ENCODE measurements at regions not wholly inside any gene's neighbourhood (a gene's known extent, or its start where the extent isn't known, plus 50 kb on each side); places are given as distances from the start of the nearest gene placed in this dataset.

GRCh38 chr11:11173316-11174025 is 179.6 kb downstream of the CSNK2A3 start:
- DNase-seq = no peak

- no peak for DNase-seq
Observed at GRCh38 chr11:11171854-11172253, 181.2 kb downstream of the CSNK2A3 start.

DNA sequence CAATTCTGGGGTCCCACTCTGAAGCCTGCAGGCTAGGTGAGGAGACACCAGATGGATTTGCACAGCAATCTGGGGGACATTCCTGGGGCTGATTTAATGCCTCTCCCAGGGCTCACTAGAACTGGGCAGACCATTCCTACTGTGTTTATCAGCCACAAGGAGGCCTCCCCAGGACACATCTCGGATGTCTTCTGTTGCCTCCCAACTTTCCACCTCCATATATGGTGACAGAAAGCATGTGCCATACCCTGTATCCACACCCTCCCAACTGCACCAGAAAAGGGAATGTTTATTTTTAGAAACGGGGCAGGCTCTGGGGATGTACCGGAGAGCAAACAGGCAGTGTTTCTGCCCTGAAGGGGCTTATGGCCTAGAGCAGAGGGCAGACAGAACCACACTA is 181.8 kb downstream of the CSNK2A3 start:
- DNase-seq = no peak

- DNase-seq = no peak
Observed at GRCh38 chr11:11170352-11171084, 182.5 kb downstream of the CSNK2A3 start.

- no peak for DNase-seq
Observed at GRCh38 chr11:11169715-11170351, 183.2 kb downstream of the CSNK2A3 start.

- DNase-seq = peak in 1 of 14 donors; percentile 28
Observed at GRCh38 chr11:11167806-11168205, 185.2 kb downstream of the CSNK2A3 start.

DNA sequence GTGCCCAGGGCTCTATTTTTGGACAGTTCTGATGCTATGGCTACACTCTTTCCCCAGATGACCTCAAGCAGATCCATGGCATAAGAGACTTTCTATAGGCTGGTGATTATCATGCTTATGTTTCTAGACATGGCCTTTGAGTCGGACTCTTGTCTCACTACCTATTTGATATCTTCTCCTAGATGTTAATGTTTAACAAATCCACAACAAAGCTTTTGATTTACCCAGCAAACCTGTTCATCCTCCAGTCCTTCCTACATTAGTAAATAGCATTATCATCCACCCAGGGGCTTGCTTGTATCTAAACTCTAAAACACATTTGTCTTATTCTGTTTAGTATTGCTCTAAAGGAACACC is 188.7 kb downstream of the CSNK2A3 start:
- DNase-seq = no peak

- DNase-seq = peak in 1 of 14 donors; percentile 54
Observed at GRCh38 chr11:11163669-11164333, 189.2 kb downstream of the CSNK2A3 start.

DNA sequence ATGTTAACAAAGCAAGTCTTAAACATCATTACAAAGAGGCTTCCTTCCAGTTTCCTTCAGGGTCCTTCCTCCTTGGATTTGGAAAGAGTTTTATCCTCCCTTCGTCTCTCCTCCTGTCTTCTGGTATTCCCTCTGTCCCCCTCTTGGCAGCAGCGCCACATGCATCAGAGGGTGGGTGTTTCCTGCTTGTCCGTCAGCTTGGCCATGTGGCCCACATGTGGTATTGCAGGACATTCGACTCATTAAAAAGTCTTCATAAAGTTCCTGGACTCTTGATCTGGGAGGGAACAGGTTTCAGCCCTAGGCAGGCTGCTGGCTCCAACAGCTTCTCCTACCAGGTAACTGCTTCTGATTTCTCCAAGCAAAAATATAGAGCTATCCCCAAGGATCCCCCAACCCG is 189.8 kb downstream of the CSNK2A3 start:
- no peak for DNase-seq

GRCh38 chr11:11157185-11157584 is 195.9 kb downstream of the CSNK2A3 start:
- DNase-seq = no peak

GRCh38 chr11:11155962-11156815 is 196.9 kb downstream of the CSNK2A3 start:
- no peak for DNase-seq

DNA sequence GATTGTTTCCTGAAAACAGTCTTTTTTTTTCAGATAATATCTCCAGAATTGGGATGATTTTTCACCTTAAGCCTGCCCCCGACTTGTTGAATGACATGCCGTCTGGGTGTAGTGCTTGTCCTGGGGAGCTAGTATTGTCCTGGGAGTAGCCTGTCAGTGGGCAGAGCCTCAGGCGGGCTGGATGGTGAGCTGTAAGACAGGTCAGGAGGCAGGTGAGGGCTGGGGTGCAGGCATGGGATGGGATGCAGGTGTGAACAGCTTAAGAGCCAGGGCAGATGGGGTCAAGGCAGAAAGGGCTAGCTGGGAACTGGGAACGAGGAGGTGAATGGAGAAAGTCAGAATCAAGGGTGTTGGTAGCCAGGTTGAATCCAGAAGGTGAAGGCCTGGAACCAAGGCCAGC is 200.2 kb downstream of the CSNK2A3 start:
- no peak for DNase-seq

GRCh38 chr11:11149671-11150459 is 203.2 kb downstream of the CSNK2A3 start:
- no peak for DNase-seq

GRCh38 chr11:11148596-11148995 is 204.5 kb downstream of the CSNK2A3 start:
- DNase-seq = no peak

GRCh38 chr11:11148104-11148509 is 204.9 kb downstream of the CSNK2A3 start:
- DNase-seq = peak in 9 of 14 donors; percentile 13 to 72 (median 46)

- peak in 1 of 14 donors; percentile 47 for DNase-seq
Observed at GRCh38 chr11:11146830-11147229, 206.2 kb downstream of the CSNK2A3 start.

DNA sequence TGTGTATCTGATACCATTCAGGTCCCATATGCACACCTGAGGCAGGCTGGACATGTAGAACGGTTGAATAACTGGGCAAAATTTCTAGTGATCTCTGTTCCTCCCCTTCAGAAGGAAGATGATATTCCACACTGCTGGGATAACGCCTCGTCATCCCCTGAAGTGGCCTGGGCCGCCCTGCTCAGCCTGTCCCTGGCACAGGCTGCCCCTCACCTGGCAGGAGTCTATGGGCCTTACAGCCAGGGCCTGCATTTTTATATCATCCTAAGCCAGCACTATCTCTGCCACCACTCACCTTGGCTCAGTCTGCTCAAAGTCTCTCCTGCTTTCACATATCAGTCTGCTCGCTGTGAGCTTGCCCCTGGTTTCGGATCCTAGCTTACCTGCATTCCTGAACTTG is 209.2 kb downstream of the CSNK2A3 start:
- no peak for DNase-seq

DNA sequence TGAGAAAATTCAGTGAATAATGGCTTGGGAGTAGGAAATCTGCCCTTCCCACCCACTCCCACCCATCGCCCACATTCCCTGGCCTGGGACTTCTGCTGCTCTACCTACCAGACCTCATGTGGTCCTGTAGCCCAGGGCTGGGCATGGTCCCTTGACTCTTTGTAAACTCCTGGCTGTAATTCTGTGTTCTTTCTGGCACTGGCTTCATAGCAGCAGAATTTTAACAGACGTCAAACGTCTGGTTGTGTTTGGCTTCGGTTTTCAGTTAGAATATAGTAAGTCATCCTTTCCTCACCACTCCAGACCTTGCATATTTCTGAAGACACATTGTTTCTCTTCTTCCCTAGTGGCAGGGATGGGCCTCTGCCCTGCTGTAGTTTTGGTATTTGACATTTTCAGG is 210.6 kb downstream of the CSNK2A3 start:
- DNase-seq = no peak

DNA sequence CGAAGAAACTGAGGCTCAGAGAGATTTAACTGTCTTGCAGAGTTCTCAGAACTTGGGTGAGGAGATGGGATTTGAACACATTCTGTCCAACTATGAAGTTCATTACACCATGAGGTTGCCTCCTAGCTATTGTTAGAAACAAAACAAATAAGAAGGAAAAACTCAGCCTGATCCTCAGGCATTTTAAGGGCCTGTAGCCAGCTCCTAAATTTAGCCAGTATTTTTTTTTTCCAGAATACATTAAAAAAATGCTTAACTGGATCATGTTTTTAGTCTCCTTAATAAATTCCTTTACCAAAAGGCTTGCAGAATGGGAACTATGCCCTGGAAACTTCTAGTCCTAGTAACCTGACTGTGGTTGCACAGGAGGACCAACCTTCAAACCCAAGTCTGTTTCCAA is 212.0 kb downstream of the CSNK2A3 start:
- no peak for DNase-seq

DNA sequence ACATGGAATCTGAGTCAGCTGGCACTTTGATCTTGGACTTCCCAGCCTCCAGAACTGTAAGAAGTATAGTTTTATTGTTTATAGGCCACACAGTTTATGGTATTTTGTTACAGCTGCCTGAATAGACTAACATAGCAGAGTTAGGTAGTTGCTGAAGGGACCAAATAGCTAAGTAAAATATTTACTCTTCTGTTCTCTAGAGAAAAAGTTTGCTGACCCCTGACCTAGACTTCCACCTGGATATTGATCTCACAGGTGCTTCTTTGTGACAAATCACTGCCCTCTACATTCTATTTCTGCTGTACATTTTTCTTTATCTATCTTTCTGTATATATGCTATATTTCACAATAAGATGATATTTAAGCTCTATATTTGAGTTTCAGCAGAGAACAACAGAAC is 212.5 kb downstream of the CSNK2A3 start:
- no peak for DNase-seq

DNA sequence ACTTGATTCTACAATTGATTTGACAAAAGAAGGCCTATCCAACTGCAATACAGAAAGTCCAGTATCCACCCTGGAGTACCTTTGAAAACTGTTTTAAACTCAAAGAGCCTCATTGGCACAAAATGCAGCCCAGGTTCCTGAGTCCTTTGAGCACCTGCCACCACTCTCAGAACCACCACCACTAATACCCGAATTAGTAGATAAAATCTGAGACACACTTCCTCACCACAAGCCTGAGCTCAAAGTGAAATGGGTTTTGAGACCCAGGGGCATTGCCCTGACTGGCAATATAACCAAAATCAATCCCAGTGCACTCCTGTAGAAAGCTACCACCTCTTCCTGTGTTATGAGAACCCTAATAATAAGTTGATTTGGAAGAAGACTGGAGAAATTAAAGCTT is 215.7 kb downstream of the CSNK2A3 start:
- DNase-seq = no peak
